HT-29 (cell line): ENCODE measurements at regions not wholly inside any gene's neighbourhood (a gene's known extent, or its start where the extent isn't known, plus 50 kb on each side); places are given as distances from the start of the nearest gene placed in this dataset.

Experiments
- DNase-seq: peaks from one replicate; pipeline ENCODE4 v3.0.0-alpha.2; 2015; ENCODE audit warnings: low spot score

GRCh38 chr5:168022446-168023169 is 268.8 kb upstream of the WWC1 start:
- DNase-seq: no peak

- DNase-seq: no peak
Observed at GRCh38 chr5:168023191-168023590, 268.3 kb upstream of the WWC1 start.

DNA sequence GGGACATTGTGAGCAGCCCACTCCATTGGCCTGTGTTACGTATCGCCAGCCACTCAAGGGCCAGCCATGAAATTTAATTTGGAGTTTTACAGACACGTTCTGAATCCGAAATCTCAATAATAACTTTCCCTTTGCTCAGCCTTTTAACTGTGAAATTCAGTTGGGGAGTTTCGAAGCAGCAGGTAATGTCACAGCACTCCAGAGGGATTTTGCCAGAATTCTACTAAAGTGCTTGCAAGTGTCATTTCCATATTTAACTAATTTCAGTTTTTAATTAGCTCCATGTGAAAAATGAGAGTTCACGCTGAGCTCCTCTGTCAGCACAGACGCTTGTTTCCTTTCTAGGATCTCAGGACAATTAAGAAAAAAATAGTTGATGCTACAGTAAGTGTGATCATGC is 267.1 kb upstream of the WWC1 start:
- no peak for DNase-seq

DNA sequence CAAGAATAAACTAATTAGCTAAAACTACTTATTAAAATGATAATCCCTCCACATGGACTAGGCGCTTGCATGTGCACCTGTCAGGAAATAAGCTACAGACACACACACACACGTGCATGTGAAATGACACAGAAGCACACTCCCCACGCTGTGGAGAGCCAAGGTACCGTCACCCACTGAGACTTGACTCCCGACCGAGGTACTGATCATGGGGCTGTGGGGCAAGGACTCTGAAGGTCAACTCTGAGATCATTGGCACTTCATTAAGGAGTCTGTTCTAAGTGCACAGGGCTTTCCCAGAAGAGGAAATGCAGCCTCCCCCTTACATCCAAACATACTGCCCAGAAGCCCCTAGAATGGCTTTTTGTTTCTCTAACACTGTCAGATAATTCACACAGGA is 264.4 kb upstream of the WWC1 start:
- no peak for DNase-seq

DNA sequence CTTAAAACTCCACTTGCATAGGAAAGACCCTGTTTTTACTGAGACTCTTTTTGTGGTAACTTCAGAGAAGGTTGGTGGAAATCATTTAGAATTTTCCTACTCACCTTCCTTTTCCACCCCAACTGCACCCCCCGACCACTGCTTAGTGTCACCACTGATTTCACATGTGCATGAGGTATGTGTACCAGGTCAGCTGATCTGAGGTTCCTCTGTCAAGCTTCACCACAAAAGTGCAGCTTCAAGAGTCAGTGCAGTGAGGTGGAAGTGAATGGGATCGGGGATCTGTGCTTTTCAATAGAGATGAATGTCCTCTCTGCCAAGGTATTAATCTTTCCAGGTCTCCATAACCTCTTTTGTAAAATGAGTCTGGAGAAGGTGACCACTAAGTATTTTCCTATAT is 260.5 kb upstream of the WWC1 start:
- no peak for DNase-seq

DNA sequence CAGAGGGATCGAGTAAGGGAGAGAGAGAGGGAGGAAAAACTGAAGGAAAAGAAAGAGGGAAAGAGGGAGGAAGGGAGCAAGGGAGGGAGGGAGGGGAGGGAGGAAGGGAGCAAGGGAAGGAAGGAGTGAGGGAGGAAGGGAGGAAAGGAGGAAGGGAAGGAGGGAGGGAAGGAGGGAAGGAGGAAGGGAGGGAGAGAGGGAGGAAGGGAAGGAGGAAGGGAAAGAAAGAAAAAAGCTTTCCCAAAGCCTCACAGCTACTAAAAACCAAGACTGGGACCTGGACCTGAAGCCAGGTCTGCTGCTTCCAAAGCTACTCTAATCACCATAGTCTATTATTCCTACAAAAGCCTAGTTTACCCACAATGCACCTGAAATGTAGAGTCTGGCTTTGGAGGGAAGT is 259.8 kb upstream of the WWC1 start:
- no peak for DNase-seq

DNA sequence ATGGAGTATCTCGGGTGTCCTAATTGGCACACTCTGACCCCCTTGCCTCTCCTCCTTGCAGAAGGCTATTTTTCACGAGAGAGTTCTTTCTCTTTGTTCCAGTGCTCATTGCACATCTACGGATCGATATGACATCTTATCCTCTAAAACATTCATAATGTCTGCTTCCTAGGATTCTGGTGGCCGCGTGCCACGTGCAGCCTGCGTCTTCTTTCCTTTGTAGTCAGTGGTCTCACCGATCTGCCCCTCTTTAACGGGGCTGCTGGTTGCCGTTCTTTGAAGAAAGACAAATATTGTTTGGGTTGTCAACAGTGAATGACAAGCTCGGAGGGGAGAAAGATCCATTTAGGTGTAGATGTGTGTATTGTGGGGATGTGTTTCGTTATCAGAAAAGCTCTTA is 252.4 kb upstream of the WWC1 start:
- DNase-seq: no peak

DNA sequence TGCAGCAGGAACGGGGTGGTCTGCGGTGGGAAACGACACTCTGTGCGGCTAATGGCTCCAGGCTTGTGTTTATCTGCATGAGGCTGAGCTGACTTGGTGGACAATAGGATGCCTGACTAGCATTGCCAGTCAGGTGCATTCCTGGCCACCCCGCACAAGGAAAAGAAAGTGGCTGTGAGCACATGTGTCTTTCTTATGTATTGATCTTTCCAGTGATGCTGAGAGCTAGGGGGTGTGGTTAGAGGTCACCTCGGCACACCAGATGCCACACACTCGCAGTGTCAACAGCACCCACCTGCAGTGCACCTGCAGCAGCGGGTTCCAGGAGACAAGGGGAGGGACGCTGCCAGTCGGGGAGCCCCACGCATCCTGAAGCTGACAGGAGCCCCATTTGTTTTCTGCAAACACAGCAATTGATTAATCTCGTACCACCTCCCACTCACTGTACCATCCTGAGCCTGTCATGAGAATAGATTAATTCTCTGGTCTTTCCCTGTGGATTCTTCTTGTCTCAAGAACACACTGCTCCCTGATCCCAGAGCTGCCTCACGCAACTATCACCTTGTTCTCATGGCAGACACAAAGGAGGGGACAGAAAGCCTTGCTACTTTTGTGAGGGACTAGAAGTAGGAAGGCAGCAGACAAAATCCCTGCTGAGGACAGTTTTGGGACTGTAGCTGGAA is 251.7 kb upstream of the WWC1 start:
- DNase-seq: no peak

DNA sequence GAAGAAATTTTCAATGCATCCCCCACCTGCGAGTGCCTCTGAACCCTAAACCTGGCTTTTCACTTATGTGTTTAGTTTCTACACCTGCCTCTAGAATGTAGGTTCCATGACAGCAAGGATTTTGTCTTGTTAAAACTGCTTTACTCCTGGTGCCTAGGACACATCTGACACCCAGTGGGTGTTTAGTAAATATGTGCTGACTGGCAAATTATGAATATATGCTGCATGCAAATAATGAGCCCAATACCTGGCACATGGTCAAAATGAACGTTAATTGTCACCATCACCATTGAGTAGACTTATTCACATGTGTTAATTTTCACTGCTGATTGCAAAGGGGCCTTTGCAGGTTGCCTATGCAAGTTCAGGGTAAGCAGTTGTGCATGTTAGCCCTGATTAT is 249.9 kb upstream of the WWC1 start:
- DNase-seq: no peak

- DNase-seq: no peak
Observed at GRCh38 chr5:168042284-168043068, 249.0 kb upstream of the WWC1 start.

GRCh38 chr5:168046163-168046562 is 245.3 kb upstream of the WWC1 start:
- no peak for DNase-seq

DNA sequence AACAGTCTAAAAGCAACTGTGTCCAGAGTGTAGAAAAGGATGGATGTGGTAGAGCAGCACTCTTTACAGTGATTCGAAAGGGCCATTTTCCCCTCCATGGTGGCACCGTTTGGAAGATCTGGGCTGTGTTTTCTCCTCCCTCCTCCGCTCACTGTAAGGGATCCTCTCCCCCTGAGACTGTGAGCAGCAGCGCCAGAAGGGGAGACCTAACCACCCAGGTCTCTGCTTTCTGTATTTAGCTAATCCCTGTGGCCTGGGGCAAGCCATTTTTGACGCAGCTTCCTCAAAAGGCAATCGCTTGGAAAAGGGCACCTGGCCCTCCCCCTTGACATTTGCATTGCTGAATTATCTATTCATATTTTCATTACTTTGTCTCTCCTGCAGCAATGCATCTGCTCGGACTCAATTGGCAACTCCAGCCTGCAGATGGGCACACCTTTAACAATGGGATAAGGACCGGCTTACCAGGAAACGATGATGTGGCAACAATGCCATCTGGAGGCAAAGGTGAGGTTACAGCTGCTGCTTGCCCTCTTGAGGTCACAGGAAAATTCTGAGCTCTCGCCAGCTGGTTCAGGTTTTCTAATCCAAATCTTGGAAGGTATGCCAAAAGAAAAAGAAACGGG is 244.3 kb upstream of the WWC1 start:
- peak; percentile 65 for DNase-seq

DNA sequence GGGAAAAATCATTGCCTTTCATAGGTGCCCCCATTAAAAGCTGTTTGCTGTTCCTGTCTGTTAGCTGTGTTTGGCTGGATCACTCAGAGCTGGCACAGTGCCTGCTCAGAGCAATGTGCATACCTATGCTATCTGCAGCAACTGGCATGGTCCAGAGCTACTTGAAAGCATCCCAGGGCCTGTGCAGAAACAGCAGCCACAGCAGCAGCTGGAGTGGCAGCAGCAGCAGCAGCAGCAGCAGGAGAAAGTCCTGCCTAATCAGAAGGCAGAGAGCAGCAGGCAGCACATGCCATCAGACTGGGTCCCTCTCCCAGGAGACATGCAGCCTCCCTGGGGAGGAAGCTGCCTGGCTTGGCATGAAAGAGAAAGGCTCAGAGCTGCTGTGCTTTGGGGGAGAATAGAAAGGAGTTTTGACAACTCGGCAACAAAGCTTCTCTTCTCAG is 243.8 kb upstream of the WWC1 start:
- DNase-seq: no peak

- no peak for DNase-seq
Observed at GRCh38 chr5:168048486-168048885, 243.0 kb upstream of the WWC1 start.

DNA sequence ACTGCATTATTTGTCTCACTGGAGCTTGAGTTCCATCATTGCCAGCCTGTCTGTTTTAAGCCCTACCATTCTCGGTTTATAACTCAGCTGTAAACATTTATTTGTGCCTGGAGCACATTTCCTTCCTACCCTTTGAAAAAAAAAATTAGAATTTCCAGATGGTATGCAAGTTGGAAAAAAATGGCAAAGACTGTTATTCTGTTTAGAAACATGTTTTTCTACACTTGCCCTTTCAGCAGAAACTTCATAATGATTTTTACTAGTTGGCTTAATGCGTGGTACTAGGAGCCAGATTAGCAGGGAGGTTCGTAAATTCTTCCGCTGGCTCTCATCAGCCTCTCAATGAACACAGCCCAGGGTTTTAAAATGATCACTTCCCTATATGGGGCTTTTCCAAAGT is 238.8 kb upstream of the WWC1 start:
- no peak for DNase-seq

DNA sequence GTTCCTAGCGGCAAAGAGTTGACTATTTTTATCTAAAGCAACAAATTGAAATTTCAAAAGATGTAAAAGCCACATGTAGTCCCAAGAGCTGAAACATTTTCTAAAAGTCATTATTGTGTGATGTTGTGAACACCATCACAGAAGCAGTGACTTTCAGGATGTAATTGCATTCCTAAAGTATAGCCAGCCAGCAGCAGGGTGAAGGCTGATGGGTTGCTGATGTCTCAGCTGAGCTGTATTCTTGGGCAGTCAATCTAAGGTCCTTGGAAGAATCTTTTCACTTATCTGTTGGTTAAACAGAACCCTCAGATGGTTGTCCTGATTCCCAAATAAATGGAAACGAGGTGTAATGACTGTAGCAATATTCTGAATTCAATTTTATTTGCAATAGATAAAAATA is 237.4 kb upstream of the WWC1 start:
- no peak for DNase-seq

DNA sequence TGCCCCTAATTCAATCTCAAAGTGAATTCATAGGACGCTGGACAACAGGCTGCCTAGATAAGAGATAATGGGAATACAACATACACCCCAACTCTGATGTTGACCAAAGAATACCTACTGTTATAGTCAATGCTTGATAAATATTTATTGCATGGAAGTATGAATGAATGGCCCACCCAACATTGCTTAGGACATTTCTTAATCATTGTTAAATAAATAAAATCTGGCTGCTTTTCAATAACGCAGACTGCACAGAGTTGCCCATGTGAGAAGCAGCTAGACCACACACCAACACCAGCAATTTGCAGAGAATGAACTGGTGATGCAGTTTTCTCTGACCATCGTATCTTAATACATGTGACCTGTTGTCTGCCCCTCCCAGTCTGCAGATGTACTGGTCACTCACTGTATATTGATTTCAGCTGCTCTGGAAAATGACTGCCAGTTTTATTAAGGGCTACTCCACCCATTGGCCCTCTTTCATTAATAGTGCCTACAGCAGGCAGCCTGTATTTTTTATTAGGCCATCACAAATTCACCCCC is 236.2 kb upstream of the WWC1 start:
- DNase-seq: no peak

DNA sequence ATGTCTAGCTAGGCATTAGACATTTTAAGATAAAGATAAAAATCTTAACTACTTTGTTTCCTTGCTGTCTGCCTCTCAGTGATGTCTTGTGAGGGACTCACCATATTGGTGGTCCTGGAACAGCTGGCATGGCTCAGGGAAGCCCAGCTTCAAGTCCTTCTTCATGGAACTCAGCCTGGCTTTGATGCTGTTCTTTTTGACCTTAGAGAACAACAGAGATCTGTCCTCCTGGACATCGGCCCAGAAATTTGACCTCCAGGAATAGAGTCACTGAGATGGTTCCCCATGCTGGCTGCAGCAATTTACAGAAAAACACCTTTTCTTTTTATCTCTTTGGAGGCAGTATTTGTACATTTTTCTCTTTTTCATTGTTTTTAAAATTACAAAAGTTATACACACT is 235.5 kb upstream of the WWC1 start:
- no peak for DNase-seq

- no peak for DNase-seq
Observed at GRCh38 chr5:168056499-168057182, 234.8 kb upstream of the WWC1 start.

GRCh38 chr5:168057905-168058304 is 233.5 kb upstream of the WWC1 start:
- no peak for DNase-seq

DNA sequence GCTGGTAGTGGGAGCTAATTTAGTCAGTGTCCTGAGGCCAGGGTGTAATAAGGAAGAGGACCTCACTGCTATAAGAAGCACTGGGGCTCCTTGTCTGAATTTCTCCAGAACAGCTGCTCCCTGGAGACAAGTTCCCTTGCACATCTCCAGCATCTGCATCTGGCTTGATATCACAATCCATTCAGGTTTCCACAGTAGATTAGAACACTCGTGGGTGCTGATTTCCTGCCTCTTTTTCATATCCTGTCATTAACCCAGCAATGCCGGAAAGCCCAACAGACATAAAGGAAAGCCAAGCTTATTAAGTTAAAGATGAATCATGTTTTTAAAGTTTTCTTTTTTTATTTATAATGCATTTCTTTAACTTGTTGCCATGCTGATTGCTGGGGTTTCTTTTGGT is 232.3 kb upstream of the WWC1 start:
- DNase-seq: no peak
